ENCODE measurements at regions not wholly inside any gene's neighbourhood (a gene's known extent, or its start where the extent isn't known, plus 50 kb on each side); places are given as distances from the start of the nearest gene placed in this dataset.

GRCh38 chr16:35743101-35743692 is 2283.8 kb downstream of the TP53TG3F start:
- BruUV-seq (replicated peaks) = no TSS peak
- no peaks in the 10 kb centered on the region for H3K36me3 ChIP-seq (ENCODE audit: control insufficient read depth, insufficient read depth, low read length)
- no peak for FAIRE-seq
- H3K4me3 ChIP-seq = no peak overlapping the region
- no peak for ATAC-seq
- no peak for DNase-seq (ENCODE audit: extremely low read depth in 1 of 4, low spot score in 3 of 4)
- no peaks in the 10 kb centered on the region for H3K4me1 ChIP-seq (replicated peaks in 1 of 2; ENCODE audit: control insufficient read depth in 2 of 2, insufficient read depth in 2 of 2, low read length in 2 of 2)
- in situ Hi-C loops (cut with MboI) = no loop called here
- H3K9me1 ChIP-seq (ENCODE audit: control insufficient read depth, insufficient read depth, low read length) = no peaks in the 10 kb centered on the region
- ChIA-PET CTCF (ENCODE audit: low intra/inter-chr PET ratio) (no interaction called here), POLR2A (no interaction called here)
- 0% methylated on average over 5 of the region's 5 CpGs for WGBS (ENCODE audit: insufficient coverage, low coverage, missing lambda C conversion rate)
- no peak overlapping the region for H3K27ac ChIP-seq (ENCODE audit: extremely low read depth, low read depth, low read length)
- no peak overlapping the region for H3K9ac ChIP-seq (ENCODE audit: insufficient read depth in 1 of 2, low read depth in 2 of 2, low read length in 2 of 2)
- H4K20me1 ChIP-seq (replicated peaks; ENCODE audit: control insufficient read depth, insufficient read depth, low read length) = no peaks in the 10 kb centered on the region
- no peak overlapping the region for H2AFZ ChIP-seq (ENCODE audit: low read depth, low read length)
- no peak for TF ChIP-seq ATF7 (IDR thresholded peaks at IDR 0.05)
- TF ChIP-seq SIRT6 (IDR thresholded peaks at IDR 0.05; ENCODE audit: low read depth, low read length) = no peak
- no peak for TF ChIP-seq MAFG (tag; conservative IDR thresholded peaks at IDR 0.05)
- TF ChIP-seq EWSR1 (IDR thresholded peaks at IDR 0.05; ENCODE audit: borderline replicate concordance, low read depth, partially characterized antibody) = no peak
- TF ChIP-seq ZNF766 (CRISPR knock-in tag; conservative IDR thresholded peaks at IDR 0.05) = no peak
- TF ChIP-seq ZC3H11A (IDR thresholded peaks at IDR 0.05; ENCODE audit: low read depth, low read length) = no peak
- no peak for TF ChIP-seq ARHGAP35 (IDR thresholded peaks at IDR 0.05; ENCODE audit: partially characterized antibody)
- no peak for TF ChIP-seq NR3C1 (CRISPR knock-in tag; IDR thresholded peaks at IDR 0.05)
- no peak for TF ChIP-seq SMARCB1 (IDR thresholded peaks at IDR 0.05; ENCODE audit: insufficient read length, low read depth)
- no peak overlapping the region for H3K4me2 ChIP-seq (ENCODE audit: insufficient read depth, low read length)
- no peaks in the 10 kb centered on the region for H3K9me3 ChIP-seq (replicated peaks; ENCODE audit: control insufficient read depth, insufficient read depth, low read depth, low read length)
- no peaks in the 10 kb centered on the region for H3K79me2 ChIP-seq (ENCODE audit: control insufficient read depth, insufficient read depth, low read length)
- H3K27me3 ChIP-seq (ENCODE audit: control insufficient read depth in 2 of 2, insufficient read depth in 2 of 2, low read length in 2 of 2) = no peaks in the 10 kb centered on the region
- intact Hi-C loops (cut with micrococcal nuclease) = no loop called here

Measured in K562 (cell line).